Raji (cell line): ENCODE measurements at regions not wholly inside any gene's neighbourhood (a gene's known extent, or its start where the extent isn't known, plus 50 kb on each side); places are given as distances from the start of the nearest gene placed in this dataset.

Experiments used
- POLR2A ChIP-seq: IDR thresholded peaks from 2 replicates; pipeline ENCODE4 v1.6.1; 2011; ENCODE audit warnings: low read depth, low read length, control low read depth; ENCODE audit not compliant: insufficient read depth

GRCh38 chr3:46085421-46086082, 58.3 kb upstream of the XCR1 start:
- no peak for TF ChIP-seq POLR2A

GRCh38 chr3:46083956-46084355, 56.7 kb upstream of the XCR1 start:
- TF ChIP-seq POLR2A = no peak

GRCh38 chr3:46082849-46083248, 55.6 kb upstream of the XCR1 start:
- no peak for TF ChIP-seq POLR2A

GRCh38 chr3:46082021-46082420, 54.7 kb upstream of the XCR1 start:
- TF ChIP-seq POLR2A = no peak

- no peak for TF ChIP-seq POLR2A
Observed at GRCh38 chr3:46080969-46081345, 53.7 kb upstream of the XCR1 start.

GRCh38 chr3:46080124-46080968, 53.1 kb upstream of the XCR1 start:
- TF ChIP-seq POLR2A = no peak

GRCh38 chr3:46078712-46079400, 51.6 kb upstream of the XCR1 start:
- TF ChIP-seq POLR2A = no peak
